MCF 10A (cell line): ENCODE measurements at regions not wholly inside any gene's neighbourhood (a gene's known extent, or its start where the extent isn't known, plus 50 kb on each side); places are given as distances from the start of the nearest gene placed in this dataset.

Experiments
- BruUV-seq: library from RNA; stranded (reverse); fragments of 400-500 nt; replicated peaks from 2 replicates; lab custom pipeline; 2021; lab: Mats Ljungman, UMichigan
- CTCF ChIA-PET: fragments of 300-600 bp; sonication (Branson Sonifier 250); formaldehyde crosslinking; extraction: SDS; loops from one replicate; lab custom pipeline; 2021; ENCODE audit warnings: antibody characterized with exemption, inconsistent platforms; lab: Yijun Ruan, JAX
- POLR2A ChIA-PET: fragments of 300-600, 350-650 bp; sonication (Branson Sonifier 250); formaldehyde crosslinking; extraction: SDS; loops from one replicate; lab custom pipeline; 2020; ENCODE audit warnings: antibody characterized with exemption, inconsistent platforms; lab: Yijun Ruan, JAX
- DNase-seq: peaks from one replicate; pipeline ENCODE4 v3.0.0-alpha.2; 2018; ENCODE audit not compliant: unreplicated experiment
- H3K27ac Mint-ChIP-seq: one replicate; pipeline ENCODE4 v1.8.0; 2022; ENCODE audit warnings: mild to moderate bottlenecking, low read depth, mixed read lengths; ENCODE audit not compliant: unreplicated experiment
- H3K27me3 Mint-ChIP-seq: one replicate; pipeline ENCODE4 v1.8.0; 2022; ENCODE audit warnings: mixed read lengths; ENCODE audit not compliant: insufficient read depth, unreplicated experiment
- H3K36me3 Mint-ChIP-seq: one replicate; pipeline ENCODE4 v1.8.0; 2022; ENCODE audit warnings: mild to moderate bottlenecking, moderate library complexity, mixed read lengths; ENCODE audit not compliant: insufficient read depth, unreplicated experiment
- H3K4me1 Mint-ChIP-seq: one replicate; pipeline ENCODE4 v1.8.0; 2022; ENCODE audit warnings: mixed read lengths; ENCODE audit not compliant: insufficient read depth, unreplicated experiment
- H3K4me3 Mint-ChIP-seq: one replicate; pipeline ENCODE4 v1.8.0; 2022; ENCODE audit warnings: mild to moderate bottlenecking, moderate library complexity, mixed read lengths; ENCODE audit not compliant: unreplicated experiment
- H3K9me3 Mint-ChIP-seq: one replicate; pipeline ENCODE4 v1.8.0; 2022; ENCODE audit warnings: mixed read lengths; ENCODE audit not compliant: unreplicated experiment
- intact Hi-C: fragments of 100-400 bp; cut with micrococcal nuclease; formaldehyde crosslinking; loops from 2 replicates; pipeline ENCODE4 v1.14.1; 2022
- TF ChIP-seq, protein P1 (sequence below): fragments of 200-600 bp; IDR thresholded peaks from one replicate; pipeline ENCODE4 v1.8.0; 2022; ENCODE audit warnings: antibody characterized with exemption, mild to moderate bottlenecking; ENCODE audit not compliant: unreplicated experiment

DNA sequence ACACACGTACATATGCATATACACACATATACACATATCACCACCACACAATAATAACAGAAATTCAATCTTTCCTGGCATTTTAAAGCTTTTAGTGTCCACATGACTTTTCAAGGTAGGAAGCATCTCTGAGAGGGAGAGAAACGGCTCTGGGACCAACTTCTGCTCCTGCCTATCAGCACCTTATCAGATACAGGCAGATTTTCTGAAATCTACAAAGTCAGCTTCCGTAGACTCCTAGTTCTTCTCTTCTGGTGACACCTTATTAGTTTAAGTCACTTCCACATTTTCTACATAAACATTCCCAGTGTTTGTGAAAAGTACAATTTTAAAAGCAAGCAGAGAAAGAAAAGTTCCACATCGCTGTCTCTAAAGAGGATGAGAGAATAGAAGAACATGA is 74.5 kb downstream of the ZNF22 start:
- TF ChIP-seq, protein P1, sequence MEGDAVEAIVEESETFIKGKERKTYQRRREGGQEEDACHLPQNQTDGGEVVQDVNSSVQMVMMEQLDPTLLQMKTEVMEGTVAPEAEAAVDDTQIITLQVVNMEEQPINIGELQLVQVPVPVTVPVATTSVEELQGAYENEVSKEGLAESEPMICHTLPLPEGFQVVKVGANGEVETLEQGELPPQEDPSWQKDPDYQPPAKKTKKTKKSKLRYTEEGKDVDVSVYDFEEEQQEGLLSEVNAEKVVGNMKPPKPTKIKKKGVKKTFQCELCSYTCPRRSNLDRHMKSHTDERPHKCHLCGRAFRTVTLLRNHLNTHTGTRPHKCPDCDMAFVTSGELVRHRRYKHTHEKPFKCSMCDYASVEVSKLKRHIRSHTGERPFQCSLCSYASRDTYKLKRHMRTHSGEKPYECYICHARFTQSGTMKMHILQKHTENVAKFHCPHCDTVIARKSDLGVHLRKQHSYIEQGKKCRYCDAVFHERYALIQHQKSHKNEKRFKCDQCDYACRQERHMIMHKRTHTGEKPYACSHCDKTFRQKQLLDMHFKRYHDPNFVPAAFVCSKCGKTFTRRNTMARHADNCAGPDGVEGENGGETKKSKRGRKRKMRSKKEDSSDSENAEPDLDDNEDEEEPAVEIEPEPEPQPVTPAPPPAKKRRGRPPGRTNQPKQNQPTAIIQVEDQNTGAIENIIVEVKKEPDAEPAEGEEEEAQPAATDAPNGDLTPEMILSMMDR = no peak
- Mint-ChIP-seq H3K27ac (no peak overlapping the region), H3K9me3 (no peaks in the 10 kb centered on the region), H3K27me3 (no peaks in the 10 kb centered on the region), H3K36me3 (peaks cover 6% of the 10 kb centered on the region), H3K4me3 (no peak overlapping the region), H3K4me1 (peaks cover 8% of the 10 kb centered on the region)
- DNase-seq = no peak
- ChIA-PET CTCF (interaction anchor here (0.5 to 0.9 kb wide), 2 partner anchors 160 to 1791 kb away, joined by 3 read pairs; no protein-coding TSS in a partner anchor), POLR2A (no interaction called here)
- intact Hi-C loops = no loop called here
- no TSS peak for BruUV-seq

DNA sequence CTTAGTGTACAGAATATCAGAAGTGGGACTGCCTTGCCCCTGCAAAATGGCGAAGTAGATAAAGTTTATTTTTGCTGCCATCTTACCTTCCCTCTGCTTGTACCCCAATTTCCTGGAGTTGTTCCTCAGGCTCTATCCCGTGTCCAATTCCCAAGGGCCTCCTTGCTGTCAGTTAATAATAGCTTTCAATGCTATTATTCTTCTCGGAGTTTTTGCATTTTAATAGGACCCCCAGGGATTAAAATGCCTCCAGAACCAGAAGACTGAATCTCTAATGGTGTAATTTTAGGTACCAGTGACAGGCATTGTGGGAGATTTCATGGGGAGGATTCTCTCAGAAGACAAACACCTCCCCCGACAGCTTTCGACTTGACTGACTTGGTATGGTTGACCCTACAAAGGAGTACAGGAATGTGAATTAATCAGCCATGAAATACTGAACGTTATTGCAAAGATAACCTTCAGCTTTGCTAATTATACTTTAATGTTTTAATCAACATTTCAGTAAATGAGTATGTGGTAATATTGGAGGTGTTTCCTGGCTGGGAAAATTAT is 75.2 kb downstream of the ZNF22 start:
- H3K27me3 Mint-ChIP-seq = no peaks in the 10 kb centered on the region
- DNase-seq = no peak
- intact Hi-C loops = no loop called here
- peaks cover 6% of the 10 kb centered on the region for H3K36me3 Mint-ChIP-seq
- H3K4me1 Mint-ChIP-seq = peaks cover 7% of the 10 kb centered on the region
- no peak overlapping the region for H3K27ac Mint-ChIP-seq
- H3K9me3 Mint-ChIP-seq = no peaks in the 10 kb centered on the region
- TF ChIP-seq, protein P1 = no peak
- CTCF ChIA-PET = no interaction called here
- POLR2A ChIA-PET = no interaction called here
- no TSS peak for BruUV-seq
- no peak overlapping the region for H3K4me3 Mint-ChIP-seq

DNA sequence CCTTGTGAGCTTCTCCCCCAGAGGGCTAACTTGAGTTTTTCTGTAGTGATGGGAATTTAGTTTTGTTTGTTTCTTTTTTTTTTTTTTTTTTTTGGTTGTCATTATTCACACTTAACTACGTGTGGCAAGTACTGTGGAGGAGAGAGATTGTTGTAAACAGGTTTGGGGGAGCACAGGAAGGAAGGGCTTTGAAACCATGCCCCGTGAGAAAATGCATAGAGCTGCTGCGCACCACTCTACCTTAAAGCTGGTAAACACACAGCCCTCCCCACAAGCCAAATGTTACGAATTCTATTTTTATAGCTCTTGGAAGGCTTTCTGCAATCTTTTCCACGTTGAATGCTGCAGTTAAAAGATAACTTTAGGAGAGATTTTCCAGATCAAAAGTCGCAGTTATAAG is 76.2 kb downstream of the ZNF22 start:
- no peak for DNase-seq
- CTCF ChIA-PET = no interaction called here
- POLR2A ChIA-PET = no interaction called here
- no peak overlapping the region for H3K4me3 Mint-ChIP-seq
- H3K27me3 Mint-ChIP-seq = no peaks in the 10 kb centered on the region
- no TSS peak for BruUV-seq
- H3K4me1 Mint-ChIP-seq = no peaks in the 10 kb centered on the region
- intact Hi-C loops = no loop called here
- no peak overlapping the region for H3K27ac Mint-ChIP-seq
- TF ChIP-seq, protein P1 = no peak
- H3K36me3 Mint-ChIP-seq = no peaks in the 10 kb centered on the region
- no peaks in the 10 kb centered on the region for H3K9me3 Mint-ChIP-seq

DNA sequence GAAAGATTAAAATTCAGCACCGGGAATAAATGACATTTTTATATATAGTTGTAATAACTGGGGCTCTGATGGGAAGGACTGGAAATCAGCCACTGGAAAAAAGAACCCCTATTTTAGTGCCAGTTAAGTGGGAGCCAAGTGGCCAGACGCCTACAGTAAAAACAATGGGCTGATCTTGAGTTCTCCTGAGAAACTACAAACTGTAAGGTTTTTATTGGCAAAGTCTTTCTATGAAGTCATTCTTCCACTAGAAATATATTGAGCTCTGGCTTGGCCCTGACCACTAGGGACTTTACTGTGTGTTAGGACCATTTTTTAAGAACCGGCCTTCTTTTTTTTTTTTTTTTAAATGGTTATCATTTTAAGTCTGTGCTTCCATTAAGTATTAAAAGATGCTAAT is 79.6 kb downstream of the ZNF22 start:
- Mint-ChIP-seq H3K27me3 (no peaks in the 10 kb centered on the region), H3K27ac (no peak overlapping the region), H3K4me1 (no peaks in the 10 kb centered on the region), H3K9me3 (peaks cover under 1% of the 10 kb centered on the region), H3K4me3 (no peak overlapping the region), H3K36me3 (no peaks in the 10 kb centered on the region)
- ChIA-PET POLR2A (no interaction called here), CTCF (interaction anchor here (0.5 to 1.5 kb wide), 2 partner anchors 18 to 58 kb away, joined by 3 to 5 read pairs; no protein-coding TSS in a partner anchor)
- BruUV-seq = no TSS peak
- no peak for DNase-seq
- TF ChIP-seq, protein P1 = no peak
- intact Hi-C loops = no loop called here
